WTC11 (cell line): ENCODE measurements at regions not wholly inside any gene's neighbourhood (a gene's known extent, or its start where the extent isn't known, plus 50 kb on each side); places are given as distances from the start of the nearest gene placed in this dataset.

Experiments used
- ATAC-seq: fragments of 200-7000 bp; cut with Tn5 transposase; 2 replicates; pipeline ENCODE4 v1.10.0; 2021; ENCODE audit warnings: mild to moderate bottlenecking, moderate library complexity
- CTCF ChIA-PET: fragments of 300-600 bp; sonication (Branson Sonifier 250); formaldehyde crosslinking; loops from one replicate; lab custom pipeline; 2021; ENCODE audit warnings: antibody characterized with exemption; lab: Charles Lee
- POLR2A ChIA-PET: fragments of 350-600 bp; sonication (Branson Sonifier 250); formaldehyde crosslinking; loops from one replicate; lab custom pipeline; 2021; ENCODE audit warnings: antibody characterized with exemption; lab: Charles Lee
- DNase-seq: peaks from one replicate; pipeline ENCODE4 v3.0.0; 2021; ENCODE audit warnings: low spot score
- H3K27ac Mint-ChIP-seq: 2 replicates; pipeline ENCODE4 v1.8.0; 2021; ENCODE audit warnings: mixed read lengths
- H3K27me3 Mint-ChIP-seq: 2 replicates; pipeline ENCODE4 v1.8.0; 2021; ENCODE audit warnings: low read depth, mild to moderate bottlenecking, moderate library complexity, mixed read lengths
- H3K36me3 Mint-ChIP-seq: 2 replicates; pipeline ENCODE4 v1.8.0; 2021; ENCODE audit warnings: mixed read lengths
- H3K4me1 Mint-ChIP-seq: 2 replicates; pipeline ENCODE4 v1.8.0; 2022; ENCODE audit warnings: mixed read lengths
- H3K4me3 Mint-ChIP-seq: 2 replicates; pipeline ENCODE4 v1.8.0; 2021; ENCODE audit warnings: mild to moderate bottlenecking, moderate library complexity, mixed read lengths
- H3K9me3 Mint-ChIP-seq: 2 replicates; pipeline ENCODE4 v1.8.0; 2021; ENCODE audit warnings: mixed read lengths
- ELF4 ChIP-seq: sonication (generic); formaldehyde crosslinking; IDR thresholded peaks from 2 replicates; pipeline ENCODE4 v1.8.1; 2022; ENCODE audit warnings: low read depth, mild to moderate bottlenecking, moderate library complexity, missing genetic modification reagents
- FOXJ3 ChIP-seq: sonication (generic); formaldehyde crosslinking; IDR thresholded peaks from 2 replicates; pipeline ENCODE4 v1.9.0; 2021; ENCODE audit warnings: missing genetic modification reagents, mild to moderate bottlenecking, borderline replicate concordance
- GTF2I ChIP-seq: fragments of 250-450 bp; sonication (Bioruptor Pico); conservative IDR thresholded peaks from 2 replicates; pipeline ENCODE4 v1.4.0; 2021; ENCODE audit warnings: mild to moderate bottlenecking
- HMGA2 ChIP-seq: fragments of 250-450 bp; sonication (Bioruptor Pico); IDR thresholded peaks from 2 replicates; pipeline ENCODE4 v1.4.0; 2021; ENCODE audit warnings: mild to moderate bottlenecking, moderate library complexity
- NR1H2 ChIP-seq: sonication (generic); formaldehyde crosslinking; IDR thresholded peaks from 2 replicates; pipeline ENCODE4 v1.9.0; 2021; ENCODE audit warnings: mild to moderate bottlenecking, moderate library complexity, missing genetic modification reagents
- TCF7 ChIP-seq: sonication (generic); formaldehyde crosslinking; IDR thresholded peaks from 2 replicates; pipeline ENCODE4 v1.8.0; 2022; ENCODE audit warnings: mild to moderate bottlenecking, low read depth, missing genetic modification reagents, moderate library complexity
- ZNF121 ChIP-seq: sonication (generic); formaldehyde crosslinking; IDR thresholded peaks from 2 replicates; pipeline ENCODE4 v1.8.0; 2023; ENCODE audit warnings: missing genetic modification reagents
- ZNF263 ChIP-seq: sonication (generic); formaldehyde crosslinking; IDR thresholded peaks from 2 replicates; pipeline ENCODE4 v1.8.1; 2022; ENCODE audit warnings: low read depth, mild to moderate bottlenecking, moderate library complexity, missing genetic modification reagents
- ZNF317 ChIP-seq: sonication (generic); formaldehyde crosslinking; IDR thresholded peaks from 2 replicates; pipeline ENCODE4 v1.8.1; 2023; ENCODE audit warnings: low read depth, mild to moderate bottlenecking, moderate library complexity, missing genetic modification reagents, borderline replicate concordance
- ZNF671 ChIP-seq: fragments of 250-450 bp; sonication (Bioruptor Pico); IDR thresholded peaks from 2 replicates; pipeline ENCODE4 v1.8.0; 2021; ENCODE audit warnings: mild to moderate bottlenecking
- TF ChIP-seq, protein P1 (sequence below): fragments of 250-450 bp; sonication (Bioruptor Pico); IDR thresholded peaks from 2 replicates; pipeline ENCODE4 v1.9.0; 2021; ENCODE audit warnings: mild to moderate bottlenecking
- TF ChIP-seq, protein P2 (sequence below): sonication (generic); formaldehyde crosslinking; IDR thresholded peaks from 2 replicates; pipeline ENCODE4 v1.8.1; 2023; ENCODE audit warnings: mild to moderate bottlenecking, missing genetic modification reagents, borderline replicate concordance
- TF ChIP-seq, protein P3 (sequence below): sonication (generic); formaldehyde crosslinking; IDR thresholded peaks from 2 replicates; pipeline ENCODE4 v1.8.1; 2022; ENCODE audit warnings: mild to moderate bottlenecking, moderate library complexity, missing genetic modification reagents
- TF ChIP-seq, protein P4 (sequence below): fragments of 250-450 bp; sonication (Bioruptor Pico); IDR thresholded peaks from 2 replicates; pipeline ENCODE4 v1.9.0; 2021; ENCODE audit warnings: moderate library complexity, mild to moderate bottlenecking, inconsistent platforms, borderline replicate concordance
- TF ChIP-seq, protein P5 (sequence below): sonication (generic); formaldehyde crosslinking; IDR thresholded peaks from 2 replicates; pipeline ENCODE4 v1.8.1; 2023; ENCODE audit warnings: mild to moderate bottlenecking, moderate library complexity, missing genetic modification reagents
- TF ChIP-seq, protein P6 (sequence below): sonication (generic); formaldehyde crosslinking; IDR thresholded peaks from 2 replicates; pipeline ENCODE4 v1.8.1; 2022; ENCODE audit warnings: missing genetic modification reagents, borderline replicate concordance
- TF ChIP-seq, protein P7 (sequence below): fragments of 250-450 bp; sonication (Bioruptor Pico); IDR thresholded peaks from 2 replicates; pipeline ENCODE4 v2.1.2; 2022; ENCODE audit warnings: mild to moderate bottlenecking, moderate library complexity
- TF ChIP-seq, protein P8 (sequence below): sonication (generic); formaldehyde crosslinking; IDR thresholded peaks from 2 replicates; pipeline ENCODE4 v1.8.1; 2023; ENCODE audit warnings: mild to moderate bottlenecking, missing genetic modification reagents, moderate library complexity

DNA sequence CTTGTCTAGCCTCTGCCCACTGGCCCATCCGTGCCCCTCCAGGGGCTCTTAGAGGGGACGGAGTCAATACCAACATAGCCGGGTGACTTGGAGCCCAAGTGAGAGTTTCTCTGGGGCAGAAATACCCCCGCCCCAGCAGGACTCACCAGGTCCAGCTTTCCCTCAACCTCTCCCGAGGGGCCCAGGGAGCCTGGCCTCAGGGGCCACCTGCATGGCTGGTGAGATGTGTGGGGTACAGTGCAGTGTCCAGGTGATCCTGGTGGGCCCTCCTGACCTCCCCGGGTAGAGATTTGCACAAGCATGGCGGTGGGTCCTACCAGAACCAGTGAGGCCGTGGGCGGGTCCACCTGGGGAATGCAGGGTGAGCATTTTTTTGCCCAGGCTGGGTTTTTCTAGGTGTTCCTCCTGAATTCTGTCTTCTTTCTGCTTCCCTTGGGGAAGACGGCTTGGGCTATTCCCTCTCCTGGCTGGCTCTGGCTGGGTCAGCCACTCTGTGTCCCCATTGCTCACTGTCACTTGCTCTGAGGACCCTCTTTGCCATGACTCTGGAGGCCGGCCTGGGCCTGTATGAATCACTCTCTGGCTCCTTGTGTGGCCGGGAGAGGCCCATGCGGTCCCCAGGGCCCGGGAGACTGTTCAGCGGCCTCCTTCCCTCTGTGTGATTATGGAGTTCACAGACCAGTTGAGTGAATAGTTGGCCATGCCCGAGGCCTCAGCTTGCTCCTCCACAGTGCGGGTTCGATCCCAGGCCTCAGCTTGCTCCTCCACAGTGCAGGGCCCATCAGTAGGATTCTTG, 71.0 kb upstream of the NKX1-1 start:
- no peak for ATAC-seq
- H3K4me3 Mint-ChIP-seq = no peak overlapping the region
- peak; percentile 8 for DNase-seq
- peaks cover 15% of the 10 kb centered on the region for H3K27me3 Mint-ChIP-seq
- POLR2A ChIA-PET = no interaction called here
- CTCF ChIA-PET = no interaction called here
- no peak overlapping the region for H3K27ac Mint-ChIP-seq
- TF ChIP-seq, protein P1, sequence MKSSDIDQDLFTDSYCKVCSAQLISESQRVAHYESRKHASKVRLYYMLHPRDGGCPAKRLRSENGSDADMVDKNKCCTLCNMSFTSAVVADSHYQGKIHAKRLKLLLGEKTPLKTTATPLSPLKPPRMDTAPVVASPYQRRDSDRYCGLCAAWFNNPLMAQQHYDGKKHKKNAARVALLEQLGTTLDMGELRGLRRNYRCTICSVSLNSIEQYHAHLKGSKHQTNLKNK (CRISPR knock-in tag) = no peak
- TF ChIP-seq, protein P2, sequence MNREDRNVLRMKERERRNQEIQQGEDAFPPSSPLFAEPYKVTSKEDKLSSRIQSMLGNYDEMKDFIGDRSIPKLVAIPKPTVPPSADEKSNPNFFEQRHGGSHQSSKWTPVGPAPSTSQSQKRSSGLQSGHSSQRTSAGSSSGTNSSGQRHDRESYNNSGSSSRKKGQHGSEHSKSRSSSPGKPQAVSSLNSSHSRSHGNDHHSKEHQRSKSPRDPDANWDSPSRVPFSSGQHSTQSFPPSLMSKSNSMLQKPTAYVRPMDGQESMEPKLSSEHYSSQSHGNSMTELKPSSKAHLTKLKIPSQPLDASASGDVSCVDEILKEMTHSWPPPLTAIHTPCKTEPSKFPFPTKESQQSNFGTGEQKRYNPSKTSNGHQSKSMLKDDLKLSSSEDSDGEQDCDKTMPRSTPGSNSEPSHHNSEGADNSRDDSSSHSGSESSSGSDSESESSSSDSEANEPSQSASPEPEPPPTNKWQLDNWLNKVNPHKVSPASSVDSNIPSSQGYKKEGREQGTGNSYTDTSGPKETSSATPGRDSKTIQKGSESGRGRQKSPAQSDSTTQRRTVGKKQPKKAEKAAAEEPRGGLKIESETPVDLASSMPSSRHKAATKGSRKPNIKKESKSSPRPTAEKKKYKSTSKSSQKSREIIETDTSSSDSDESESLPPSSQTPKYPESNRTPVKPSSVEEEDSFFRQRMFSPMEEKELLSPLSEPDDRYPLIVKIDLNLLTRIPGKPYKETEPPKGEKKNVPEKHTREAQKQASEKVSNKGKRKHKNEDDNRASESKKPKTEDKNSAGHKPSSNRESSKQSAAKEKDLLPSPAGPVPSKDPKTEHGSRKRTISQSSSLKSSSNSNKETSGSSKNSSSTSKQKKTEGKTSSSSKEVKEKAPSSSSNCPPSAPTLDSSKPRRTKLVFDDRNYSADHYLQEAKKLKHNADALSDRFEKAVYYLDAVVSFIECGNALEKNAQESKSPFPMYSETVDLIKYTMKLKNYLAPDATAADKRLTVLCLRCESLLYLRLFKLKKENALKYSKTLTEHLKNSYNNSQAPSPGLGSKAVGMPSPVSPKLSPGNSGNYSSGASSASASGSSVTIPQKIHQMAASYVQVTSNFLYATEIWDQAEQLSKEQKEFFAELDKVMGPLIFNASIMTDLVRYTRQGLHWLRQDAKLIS = no peak
- no peak for TF ChIP-seq ELF4
- no peak for TF ChIP-seq ZNF263 (CRISPR knock-in tag)
- TF ChIP-seq, protein P3, sequence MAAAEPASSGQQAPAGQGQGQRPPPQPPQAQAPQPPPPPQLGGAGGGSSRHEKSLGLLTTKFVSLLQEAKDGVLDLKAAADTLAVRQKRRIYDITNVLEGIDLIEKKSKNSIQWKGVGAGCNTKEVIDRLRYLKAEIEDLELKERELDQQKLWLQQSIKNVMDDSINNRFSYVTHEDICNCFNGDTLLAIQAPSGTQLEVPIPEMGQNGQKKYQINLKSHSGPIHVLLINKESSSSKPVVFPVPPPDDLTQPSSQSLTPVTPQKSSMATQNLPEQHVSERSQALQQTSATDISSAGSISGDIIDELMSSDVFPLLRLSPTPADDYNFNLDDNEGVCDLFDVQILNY (CRISPR knock-in tag) = no peak
- TF ChIP-seq, protein P4, sequence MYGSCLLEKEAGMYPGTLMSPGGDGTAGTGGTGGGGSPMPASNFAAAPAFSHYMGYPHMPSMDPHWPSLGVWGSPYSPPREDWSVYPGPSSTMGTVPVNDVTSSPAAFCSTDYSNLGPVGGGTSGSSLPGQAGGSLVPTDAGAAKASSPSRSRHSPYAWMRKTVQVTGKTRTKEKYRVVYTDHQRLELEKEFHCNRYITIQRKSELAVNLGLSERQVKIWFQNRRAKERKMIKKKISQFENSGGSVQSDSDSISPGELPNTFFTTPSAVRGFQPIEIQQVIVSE (CRISPR knock-in tag) = no peak
- TF ChIP-seq, protein P5, sequence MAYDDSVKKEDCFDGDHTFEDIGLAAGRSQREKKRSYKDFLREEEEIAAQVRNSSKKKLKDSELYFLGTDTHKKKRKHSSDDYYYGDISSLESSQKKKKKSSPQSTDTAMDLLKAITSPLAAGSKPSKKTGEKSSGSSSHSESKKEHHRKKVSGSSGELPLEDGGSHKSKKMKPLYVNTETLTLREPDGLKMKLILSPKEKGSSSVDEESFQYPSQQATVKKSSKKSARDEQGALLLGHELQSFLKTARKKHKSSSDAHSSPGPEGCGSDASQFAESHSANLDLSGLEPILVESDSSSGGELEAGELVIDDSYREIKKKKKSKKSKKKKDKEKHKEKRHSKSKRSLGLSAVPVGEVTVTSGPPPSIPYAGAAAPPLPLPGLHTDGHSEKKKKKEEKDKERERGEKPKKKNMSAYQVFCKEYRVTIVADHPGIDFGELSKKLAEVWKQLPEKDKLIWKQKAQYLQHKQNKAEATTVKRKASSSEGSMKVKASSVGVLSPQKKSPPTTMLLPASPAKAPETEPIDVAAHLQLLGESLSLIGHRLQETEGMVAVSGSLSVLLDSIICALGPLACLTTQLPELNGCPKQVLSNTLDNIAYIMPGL = no peak
- TF ChIP-seq, protein P6, sequence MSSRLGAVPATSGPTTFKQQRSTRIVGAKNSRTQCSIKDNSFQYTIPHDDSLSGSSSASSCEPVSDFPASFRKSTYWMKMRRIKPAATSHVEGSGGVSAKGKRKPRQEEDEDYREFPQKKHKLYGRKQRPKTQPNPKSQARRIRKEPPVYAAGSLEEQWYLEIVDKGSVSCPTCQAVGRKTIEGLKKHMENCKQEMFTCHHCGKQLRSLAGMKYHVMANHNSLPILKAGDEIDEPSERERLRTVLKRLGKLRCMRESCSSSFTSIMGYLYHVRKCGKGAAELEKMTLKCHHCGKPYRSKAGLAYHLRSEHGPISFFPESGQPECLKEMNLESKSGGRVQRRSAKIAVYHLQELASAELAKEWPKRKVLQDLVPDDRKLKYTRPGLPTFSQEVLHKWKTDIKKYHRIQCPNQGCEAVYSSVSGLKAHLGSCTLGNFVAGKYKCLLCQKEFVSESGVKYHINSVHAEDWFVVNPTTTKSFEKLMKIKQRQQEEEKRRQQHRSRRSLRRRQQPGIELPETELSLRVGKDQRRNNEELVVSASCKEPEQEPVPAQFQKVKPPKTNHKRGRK (CRISPR knock-in tag) = no peak
- TF ChIP-seq GTF2I (CRISPR knock-in tag) = no peak
- TF ChIP-seq FOXJ3 (CRISPR knock-in tag) = no peak
- no peak for TF ChIP-seq ZNF121 (CRISPR knock-in tag)
- no peak for TF ChIP-seq ZNF317
- TF ChIP-seq HMGA2 (CRISPR knock-in tag) = no peak
- TF ChIP-seq, protein P7, sequence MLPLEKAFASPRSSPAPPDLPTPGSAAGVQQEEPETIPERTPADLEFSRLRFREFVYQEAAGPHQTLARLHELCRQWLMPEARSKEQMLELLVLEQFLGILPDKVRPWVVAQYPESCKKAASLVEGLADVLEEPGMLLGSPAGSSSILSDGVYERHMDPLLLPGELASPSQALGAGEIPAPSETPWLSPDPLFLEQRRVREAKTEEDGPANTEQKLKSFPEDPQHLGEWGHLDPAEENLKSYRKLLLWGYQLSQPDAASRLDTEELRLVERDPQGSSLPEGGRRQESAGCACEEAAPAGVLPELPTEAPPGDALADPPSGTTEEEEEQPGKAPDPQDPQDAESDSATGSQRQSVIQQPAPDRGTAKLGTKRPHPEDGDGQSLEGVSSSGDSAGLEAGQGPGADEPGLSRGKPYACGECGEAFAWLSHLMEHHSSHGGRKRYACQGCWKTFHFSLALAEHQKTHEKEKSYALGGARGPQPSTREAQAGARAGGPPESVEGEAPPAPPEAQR = no peak
- no peak for TF ChIP-seq NR1H2
- TF ChIP-seq, protein P8, sequence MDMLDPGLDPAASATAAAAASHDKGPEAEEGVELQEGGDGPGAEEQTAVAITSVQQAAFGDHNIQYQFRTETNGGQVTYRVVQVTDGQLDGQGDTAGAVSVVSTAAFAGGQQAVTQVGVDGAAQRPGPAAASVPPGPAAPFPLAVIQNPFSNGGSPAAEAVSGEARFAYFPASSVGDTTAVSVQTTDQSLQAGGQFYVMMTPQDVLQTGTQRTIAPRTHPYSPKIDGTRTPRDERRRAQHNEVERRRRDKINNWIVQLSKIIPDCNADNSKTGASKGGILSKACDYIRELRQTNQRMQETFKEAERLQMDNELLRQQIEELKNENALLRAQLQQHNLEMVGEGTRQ = no peak
- TF ChIP-seq TCF7 (CRISPR knock-in tag) = no peak
- TF ChIP-seq ZNF671 (CRISPR knock-in tag) = no peak
- no peaks in the 10 kb centered on the region for H3K36me3 Mint-ChIP-seq
- H3K9me3 Mint-ChIP-seq = peaks cover 38% of the 10 kb centered on the region
- H3K4me1 Mint-ChIP-seq = no peaks in the 10 kb centered on the region
